Natural killer cell treated with Interleukin-12 subunit alpha and Interleukin-12 subunit beta and Interleukin-15 and Interleukin-18, amount 100 ng/mL, for 72 hours (primary cell): ENCODE measurements at regions not wholly inside any gene's neighbourhood (a gene's known extent, or its start where the extent isn't known, plus 50 kb on each side); places are given as distances from the start of the nearest gene placed in this dataset.
A peak's percentile ranks its signal among the peaks of the same experiment; 100 is the strongest.
"Not testable (repeated sequence)": the region's sequence is repeated elsewhere in the genome, so short reads cannot be mapped to it uniquely, and the experiment has no call there.

ENCODE experiments used
- ATAC-seq, 2 donors: fragments of 150-1000 bp; cut with Tn5 transposase in 1 of 2; sonication (Bioruptor Pico), chemical (Tn5 transposase) in 1 of 2; 2 replicates each; pipeline ENCODE4 v1.10.0; 2021
- DNase-seq: peaks from one replicate; pipeline ENCODE4 v3.0.0; 2022; ENCODE audit warnings: low spot score
- H3K27ac Mint-ChIP-seq, 2 donors: 1 replicate in 1 of 2; 2 replicates in 1 of 2; pipeline ENCODE4 v1.8.0; 2022; ENCODE audit warnings: mixed read lengths in 2 of 2, mild to moderate bottlenecking in 1 of 2, moderate library complexity in 1 of 2
- H3K27me3 Mint-ChIP-seq, 2 donors: 1 replicate in 1 of 2; 2 replicates in 1 of 2; pipeline ENCODE4 v1.8.0; 2022; ENCODE audit warnings: mixed read lengths in 2 of 2
- H3K36me3 Mint-ChIP-seq: one replicate; pipeline ENCODE4 v1.8.0; 2022; ENCODE audit warnings: mixed read lengths
- H3K4me1 Mint-ChIP-seq, 2 donors: 1 replicate in 1 of 2; 2 replicates in 1 of 2; pipeline ENCODE4 v1.8.0; 2022; ENCODE audit warnings: low read depth in 2 of 2, mixed read lengths in 2 of 2, mild to moderate bottlenecking in 1 of 2
- H3K4me3 Mint-ChIP-seq: one replicate; pipeline ENCODE4 v1.8.0; 2022; ENCODE audit warnings: mixed read lengths
- H3K9me3 Mint-ChIP-seq: 2 replicates; pipeline ENCODE4 v1.8.0; 2022; ENCODE audit warnings: mixed read lengths

GRCh38 chr7:73918926-73919693, 58.2 kb downstream of the TMEM270 start:
- H3K27ac Mint-ChIP-seq, result no peak overlapping the region
- peak in 1 of 2 donors; percentile 35 for ATAC-seq
- no peaks in the 10 kb centered on the region for H3K36me3 Mint-ChIP-seq

GRCh38 chr7:73919694-73920375, 58.9 kb downstream of the TMEM270 start:
- no peaks in the 10 kb centered on the region for H3K36me3 Mint-ChIP-seq
- DNase-seq (no peak), ATAC-seq (no peak)
- no peaks in the 10 kb centered on the region for H3K4me1 Mint-ChIP-seq
- H3K27me3 Mint-ChIP-seq, result peaks cover 13 to 15% of the 10 kb centered on the region in 2 donors
- no peak overlapping the region for H3K27ac Mint-ChIP-seq
- no peaks in the 10 kb centered on the region for H3K9me3 Mint-ChIP-seq
- H3K4me3 Mint-ChIP-seq, result no peak overlapping the region

More at GRCh38 chr7:73918926-73919693, 58.2 kb downstream of the TMEM270 start:
- Mint-ChIP-seq H3K9me3 (no peaks in the 10 kb centered on the region), H3K4me1 (no peaks in the 10 kb centered on the region), H3K4me3 (no peak overlapping the region), H3K27me3 (peaks cover 13 to 17% of the 10 kb centered on the region in 2 donors)
- DNase-seq, result no peak

DNA sequence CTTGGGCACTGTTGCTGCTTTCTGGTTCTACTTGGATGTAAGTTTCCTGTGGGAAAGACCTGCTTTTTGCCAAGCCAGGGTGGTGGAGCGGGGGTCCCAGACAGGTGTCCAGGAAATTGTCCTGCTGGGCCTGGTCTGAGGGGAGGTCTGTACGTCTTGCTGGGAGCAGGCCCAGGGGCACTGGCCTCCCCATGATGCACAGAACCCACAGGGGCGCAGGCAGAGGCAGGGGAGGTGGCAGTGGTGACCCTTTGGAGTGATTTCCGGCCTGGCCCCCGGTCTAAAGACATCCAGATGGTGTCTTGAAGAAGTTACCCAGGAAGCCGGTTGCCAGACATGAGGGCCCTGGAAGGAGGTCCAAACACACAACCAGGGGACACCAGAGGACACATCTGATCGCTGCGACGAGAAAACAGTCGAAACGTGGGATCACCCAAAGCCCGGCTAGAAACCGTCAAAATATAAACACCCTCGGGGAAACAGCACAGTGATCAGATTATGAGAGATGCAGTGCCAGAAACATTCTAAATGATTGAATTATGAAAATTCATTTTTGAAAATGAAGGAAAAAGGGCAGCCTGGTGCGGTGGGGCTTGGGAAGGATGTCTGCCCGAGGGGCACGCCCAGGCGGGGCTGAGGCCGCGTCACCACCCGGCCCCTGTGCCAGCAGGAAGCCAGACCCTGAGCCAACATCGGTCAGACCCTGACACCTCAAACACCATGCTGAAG, 59.6 kb downstream of the TMEM270 start:
- H3K9me3 Mint-ChIP-seq, result no peaks in the 10 kb centered on the region
- DNase-seq (no peak), ATAC-seq (no peak)
- no peak overlapping the region for H3K4me3 Mint-ChIP-seq
- no peak overlapping the region for H3K27ac Mint-ChIP-seq
- peaks cover 5 to 11% of the 10 kb centered on the region in 2 donors for H3K27me3 Mint-ChIP-seq
- H3K4me1 Mint-ChIP-seq, result no peaks in the 10 kb centered on the region
- no peaks in the 10 kb centered on the region for H3K36me3 Mint-ChIP-seq

GRCh38 chr7:73921623-73922528, 60.9 kb downstream of the TMEM270 start:
- ATAC-seq, result peak; percentile 20 to 37
- H3K36me3 Mint-ChIP-seq, result no peaks in the 10 kb centered on the region

DNA sequence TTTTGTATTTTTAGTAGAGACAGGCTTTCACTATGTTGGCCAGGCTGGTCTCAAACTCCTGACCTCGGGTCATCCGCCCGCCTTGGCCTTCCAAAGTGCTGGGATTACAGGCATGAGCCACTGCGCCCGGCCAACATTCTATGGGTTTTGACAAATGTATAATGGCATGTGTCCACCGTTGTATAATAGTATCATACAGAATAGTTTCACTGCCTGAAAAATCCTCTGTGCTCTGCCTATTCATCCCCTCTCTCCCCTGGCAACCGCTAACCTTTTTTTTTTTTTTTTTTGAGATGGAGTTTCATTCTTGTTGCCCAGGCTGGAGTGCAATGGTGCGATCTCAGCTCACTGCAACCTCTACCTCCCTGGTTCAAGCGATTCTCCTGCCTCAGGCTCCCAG, 67.7 kb downstream of the TMEM270 start:
- H3K4me1 Mint-ChIP-seq, result not testable (repeated sequence)
- peaks cover 14 to 32% of the 10 kb centered on the region in 2 donors for H3K27me3 Mint-ChIP-seq

More at GRCh38 chr7:73921623-73922528, 60.9 kb downstream of the TMEM270 start:
- no peak for DNase-seq
- no peaks in the 10 kb centered on the region for H3K4me1 Mint-ChIP-seq
- no peaks in the 10 kb centered on the region for H3K9me3 Mint-ChIP-seq
- no peak overlapping the region for H3K4me3 Mint-ChIP-seq
- H3K27me3 Mint-ChIP-seq, result peaks cover 7 to 8% of the 10 kb centered on the region in 2 donors
- H3K27ac Mint-ChIP-seq, result no peak overlapping the region

GRCh38 chr7:73931502-73931901, 70.5 kb downstream of the TMEM270 start:
- ATAC-seq (no peak), DNase-seq (no peak)
- no peaks in the 10 kb centered on the region for H3K9me3 Mint-ChIP-seq
- no peak overlapping the region for H3K27ac Mint-ChIP-seq
- no peaks in the 10 kb centered on the region for H3K36me3 Mint-ChIP-seq
- no peaks in the 10 kb centered on the region for H3K4me1 Mint-ChIP-seq
- H3K4me3 Mint-ChIP-seq, result no peak overlapping the region
- H3K27me3 Mint-ChIP-seq, result peaks cover 12 to 43% of the 10 kb centered on the region in 2 donors

More for the DNA sequence above, 67.7 kb downstream of the TMEM270 start:
- ATAC-seq, H3K27ac Mint-ChIP-seq, H3K9me3 Mint-ChIP-seq, H3K36me3 Mint-ChIP-seq, DNase-seq, H3K4me3 Mint-ChIP-seq: not testable (repeated sequence)

DNA sequence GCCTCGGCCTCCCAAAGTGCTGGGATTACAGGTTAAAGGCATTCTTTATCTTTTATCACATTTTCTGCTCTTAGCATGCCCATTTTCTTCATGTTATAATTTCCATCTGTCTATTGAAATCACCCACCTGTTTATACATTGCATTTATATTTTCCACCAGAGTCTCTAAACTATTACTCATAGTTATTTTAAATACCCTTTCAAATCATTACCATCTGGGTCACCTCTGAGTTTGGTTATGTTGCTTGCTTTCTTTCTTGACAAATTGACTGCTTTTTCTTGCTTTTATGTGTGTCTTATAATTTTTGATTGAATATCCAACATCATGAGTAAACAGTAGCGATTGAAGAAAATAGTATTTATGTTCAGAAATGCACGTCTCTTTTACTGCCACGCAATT, 71.4 kb downstream of the TMEM270 start:
- DNase-seq (no peak), ATAC-seq (no peak)
- Mint-ChIP-seq H3K27ac (no peak overlapping the region), H3K36me3 (no peaks in the 10 kb centered on the region), H3K9me3 (no peaks in the 10 kb centered on the region), H3K27me3 (peaks cover 10 to 34% of the 10 kb centered on the region in 2 donors), H3K4me3 (no peak overlapping the region), H3K4me1 (no peaks in the 10 kb centered on the region)

DNA sequence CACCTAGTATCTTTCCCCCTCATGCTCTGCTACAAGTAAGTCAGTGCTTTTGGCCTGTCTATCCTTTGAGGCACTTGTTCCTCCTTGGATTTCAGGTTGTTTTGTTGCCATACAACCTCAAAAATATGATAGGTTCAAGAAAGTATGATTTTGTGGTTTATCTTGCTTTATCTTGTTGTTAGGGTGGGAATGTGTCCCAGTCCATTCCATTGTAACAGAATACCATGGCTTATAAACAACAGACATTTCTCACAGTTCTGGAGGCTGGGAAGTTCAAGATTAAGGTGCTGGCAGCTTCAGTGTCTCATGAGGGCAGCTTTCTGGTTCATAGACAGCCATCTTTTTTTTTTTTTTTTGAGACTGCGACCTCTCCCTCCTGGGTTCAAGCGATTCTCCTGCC, 72.1 kb downstream of the TMEM270 start:
- Mint-ChIP-seq H3K36me3 (no peaks in the 10 kb centered on the region), H3K4me3 (no peak overlapping the region), H3K27ac (no peak overlapping the region), H3K4me1 (no peaks in the 10 kb centered on the region), H3K9me3 (no peaks in the 10 kb centered on the region), H3K27me3 (peaks cover 9 to 27% of the 10 kb centered on the region in 2 donors)
- ATAC-seq (no peak), DNase-seq (no peak)

DNA sequence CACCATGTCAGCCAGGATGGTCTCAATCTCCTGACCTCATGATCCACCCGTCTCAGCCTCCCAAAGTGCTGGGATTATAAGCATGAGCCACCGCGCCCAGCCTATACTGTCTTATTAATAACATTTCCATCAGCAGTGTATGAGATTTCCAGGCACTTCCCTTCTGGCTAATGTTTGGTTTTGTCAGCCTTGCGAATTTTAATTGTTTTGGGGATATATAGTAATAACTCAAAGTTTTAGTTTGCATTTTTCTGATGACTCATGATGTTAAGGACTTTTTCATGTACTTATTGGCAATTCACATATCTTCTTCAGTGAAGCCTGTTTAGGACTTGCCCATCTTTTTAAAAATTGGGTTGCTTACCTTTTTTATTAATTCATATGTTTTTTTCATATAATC, 76.0 kb downstream of the TMEM270 start:
- no peak for ATAC-seq
- peaks cover 13 to 35% of the 10 kb centered on the region in 2 donors for H3K27me3 Mint-ChIP-seq
- no peak for DNase-seq
- no peaks in the 10 kb centered on the region for H3K4me1 Mint-ChIP-seq
- H3K27ac Mint-ChIP-seq, result no peak overlapping the region
- H3K4me3 Mint-ChIP-seq, result no peak overlapping the region
- H3K9me3 Mint-ChIP-seq, result peaks cover 4% of the 10 kb centered on the region
- H3K36me3 Mint-ChIP-seq, result peaks cover 7% of the 10 kb centered on the region

GRCh38 chr7:73937650-73938049, 76.7 kb downstream of the TMEM270 start:
- ATAC-seq, H3K9me3 Mint-ChIP-seq, H3K27ac Mint-ChIP-seq, H3K4me1 Mint-ChIP-seq, H3K36me3 Mint-ChIP-seq, H3K4me3 Mint-ChIP-seq, DNase-seq: not testable (repeated sequence)
- peaks cover 12 to 31% of the 10 kb centered on the region in 2 donors for H3K27me3 Mint-ChIP-seq

DNA sequence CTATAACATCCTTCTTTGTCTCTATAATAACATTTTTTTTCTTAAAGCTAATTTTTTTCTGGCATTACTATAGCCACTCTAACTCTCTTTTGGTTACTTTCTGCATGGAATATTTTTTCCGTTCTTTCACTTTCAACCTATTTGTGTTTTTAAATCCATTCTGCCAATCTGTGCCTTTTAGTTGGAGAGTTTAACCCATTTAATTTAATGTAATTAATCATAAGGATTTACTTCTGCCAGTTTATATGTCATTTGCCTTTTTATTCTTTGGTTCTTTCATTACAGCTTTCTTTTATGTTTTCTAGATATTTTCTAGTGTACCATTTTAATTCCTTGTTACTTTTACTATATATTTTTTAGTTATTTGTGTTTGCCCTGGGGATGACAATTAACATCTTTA, 78.6 kb downstream of the TMEM270 start:
- Mint-ChIP-seq H3K4me3 (no peak overlapping the region), H3K27ac (no peak overlapping the region), H3K36me3 (peaks cover 7% of the 10 kb centered on the region), H3K27me3 (peaks cover 15 to 27% of the 10 kb centered on the region in 2 donors), H3K9me3 (peaks cover 4% of the 10 kb centered on the region), H3K4me1 (no peaks in the 10 kb centered on the region)
- DNase-seq (no peak), ATAC-seq (no peak)

DNA sequence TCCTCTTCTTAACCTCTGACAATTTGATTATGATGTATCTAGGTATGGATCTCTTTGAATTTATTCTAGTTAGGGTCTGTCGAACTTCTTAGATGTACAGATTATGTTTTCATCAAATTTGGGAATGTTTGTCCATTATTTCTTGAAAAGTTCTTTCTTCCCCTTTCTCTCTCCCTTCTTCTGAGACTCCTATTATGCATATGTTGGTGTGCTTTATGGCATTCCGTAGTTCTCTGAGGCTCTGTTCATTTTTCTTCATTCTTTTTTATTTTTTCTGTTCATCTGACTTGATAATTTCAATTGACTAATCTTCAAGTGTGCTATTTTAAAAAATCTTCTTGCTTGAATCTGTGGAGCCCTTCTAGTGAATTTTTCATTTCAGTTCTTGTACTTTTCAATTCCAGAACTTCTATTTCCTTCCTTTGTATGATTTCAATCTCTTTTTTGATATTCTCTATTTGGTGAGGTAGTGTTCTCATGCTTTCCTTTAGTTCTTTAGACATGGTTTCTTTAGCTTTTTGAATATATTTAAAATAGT, 79.8 kb downstream of the TMEM270 start:
- peaks cover 7% of the 10 kb centered on the region for H3K36me3 Mint-ChIP-seq

More for the DNA sequence above, 79.8 kb downstream of the TMEM270 start:
- DNase-seq (no peak), ATAC-seq (no peak)
- H3K27me3 Mint-ChIP-seq, result peaks cover 12 to 17% of the 10 kb centered on the region in 2 donors
- peaks cover 8% of the 10 kb centered on the region for H3K9me3 Mint-ChIP-seq
- no peak overlapping the region for H3K27ac Mint-ChIP-seq
- H3K4me3 Mint-ChIP-seq, result no peak overlapping the region
- no peaks in the 10 kb centered on the region for H3K4me1 Mint-ChIP-seq
